ENCODE measurements at regions not wholly inside any gene's neighbourhood (a gene's known extent, or its start where the extent isn't known, plus 50 kb on each side); places are given as distances from the start of the nearest gene placed in this dataset.

DNA sequence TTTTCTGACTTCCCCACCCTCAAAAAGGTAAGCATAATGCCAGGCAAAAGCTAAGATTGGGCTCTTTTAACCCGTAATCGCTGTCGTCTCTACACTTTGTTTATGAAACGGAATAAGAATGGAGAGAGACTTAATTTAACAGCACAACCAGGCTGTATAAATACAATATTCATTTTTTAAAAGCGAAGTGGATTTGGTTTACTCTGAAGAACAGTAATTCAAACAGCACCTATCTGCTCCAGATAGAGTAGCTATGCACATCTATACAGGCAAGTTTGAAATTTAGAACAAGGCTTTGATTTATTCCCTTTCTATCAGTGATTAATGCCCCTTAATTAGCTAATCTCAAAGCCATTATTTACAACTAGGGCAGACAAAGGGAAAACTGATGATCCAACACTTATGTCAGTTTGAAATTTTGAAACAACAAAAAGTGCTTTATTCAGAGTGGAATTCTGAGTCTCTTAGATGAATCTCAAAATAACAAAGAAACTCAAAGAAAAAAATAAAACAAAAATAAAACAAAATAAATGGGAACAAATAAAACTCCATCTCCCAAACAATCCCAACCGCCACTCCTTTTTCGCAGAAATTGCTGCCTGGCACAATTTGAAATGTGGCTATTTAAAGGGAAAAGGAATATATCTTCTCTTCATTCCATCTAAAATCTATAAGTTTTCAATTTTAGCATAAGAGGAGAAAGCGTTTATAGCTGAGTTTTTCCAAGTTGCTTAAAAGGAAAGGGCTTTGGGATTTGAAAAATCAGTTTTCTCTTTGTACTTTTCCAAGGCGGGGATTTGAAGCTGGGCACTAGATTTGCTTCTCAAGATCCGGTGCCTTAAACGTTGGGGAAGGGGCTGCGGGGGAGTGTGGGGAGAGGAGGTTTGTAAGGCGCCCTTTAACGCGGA lies 298.6 kb downstream of the PARP8 start:
- no peak for TF ChIP-seq POLR2A (IDR thresholded peaks at IDR 0.05; ENCODE audit: low read length)
- TF ChIP-seq GATA1 (IDR thresholded peaks at IDR 0.05; ENCODE audit: low read depth, low read length), result no peak
